ENCODE measurements at regions not wholly inside any gene's neighbourhood (a gene's known extent, or its start where the extent isn't known, plus 50 kb on each side); places are given as distances from the start of the nearest gene placed in this dataset.

DNA sequence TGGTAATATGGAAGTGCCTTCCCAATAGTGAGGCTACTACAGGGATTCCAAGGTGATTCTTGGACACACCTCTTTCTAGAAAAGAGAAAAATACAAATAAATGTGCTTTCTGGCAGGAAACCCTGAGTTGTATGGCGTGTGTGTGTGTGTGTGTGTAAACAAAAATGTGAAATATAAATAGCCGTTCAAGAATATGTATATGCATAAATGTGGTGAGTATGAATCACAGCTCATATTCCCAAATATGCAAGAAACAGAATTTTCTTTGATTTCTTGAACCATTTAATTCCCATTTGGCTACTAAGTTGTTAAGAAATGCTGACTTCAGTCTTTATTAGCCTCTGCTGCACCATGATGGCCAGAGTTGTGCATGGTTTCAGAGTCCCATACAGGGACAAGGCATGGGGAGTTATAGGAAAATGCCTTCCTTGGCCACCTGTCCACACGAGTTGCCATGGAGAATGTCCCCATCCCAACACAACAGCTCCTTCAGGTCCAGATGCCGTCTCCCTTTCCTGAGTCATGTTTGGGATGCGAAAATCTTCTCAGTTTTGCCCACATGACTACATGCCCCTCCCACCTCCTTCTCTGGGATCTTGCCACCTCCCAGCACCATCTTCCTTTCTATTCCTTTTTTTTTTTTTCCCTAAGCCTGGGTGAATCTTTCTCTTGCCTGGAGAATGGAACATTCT, 312.4 kb upstream of the ECI2 start:
- H3K27ac ChIP-seq, result no peak overlapping the region
- peaks cover 3 to 8% of the 10 kb centered on the region in 2 donors for H3K9me3 ChIP-seq
- in situ Hi-C loops (cut with MboI; ENCODE audit: low pct_ligation_motif_present in 1 of 4, low pct_unique_long_range_greater_than_20kb in 1 of 4, low sequenced_read_pairs in 3 of 4) (no loop called here), intact Hi-C loops (cut with DNase I; ENCODE audit: low total_unique reads) (no loop called here)
- H3K4me3 ChIP-seq, result no peak overlapping the region
- H3K36me3 ChIP-seq, result no peaks in the 10 kb centered on the region
- H3K27me3 ChIP-seq, result no peaks in the 10 kb centered on the region
- no peaks in the 10 kb centered on the region for H3K4me1 ChIP-seq
- 44 to 71% methylated on average over 2 to 5 of the region's 5 CpGs for WGBS, 2 donors (ENCODE audit: low coverage in 1 of 2)
- DNase-seq, result no peak
- TF ChIP-seq, protein P1, sequence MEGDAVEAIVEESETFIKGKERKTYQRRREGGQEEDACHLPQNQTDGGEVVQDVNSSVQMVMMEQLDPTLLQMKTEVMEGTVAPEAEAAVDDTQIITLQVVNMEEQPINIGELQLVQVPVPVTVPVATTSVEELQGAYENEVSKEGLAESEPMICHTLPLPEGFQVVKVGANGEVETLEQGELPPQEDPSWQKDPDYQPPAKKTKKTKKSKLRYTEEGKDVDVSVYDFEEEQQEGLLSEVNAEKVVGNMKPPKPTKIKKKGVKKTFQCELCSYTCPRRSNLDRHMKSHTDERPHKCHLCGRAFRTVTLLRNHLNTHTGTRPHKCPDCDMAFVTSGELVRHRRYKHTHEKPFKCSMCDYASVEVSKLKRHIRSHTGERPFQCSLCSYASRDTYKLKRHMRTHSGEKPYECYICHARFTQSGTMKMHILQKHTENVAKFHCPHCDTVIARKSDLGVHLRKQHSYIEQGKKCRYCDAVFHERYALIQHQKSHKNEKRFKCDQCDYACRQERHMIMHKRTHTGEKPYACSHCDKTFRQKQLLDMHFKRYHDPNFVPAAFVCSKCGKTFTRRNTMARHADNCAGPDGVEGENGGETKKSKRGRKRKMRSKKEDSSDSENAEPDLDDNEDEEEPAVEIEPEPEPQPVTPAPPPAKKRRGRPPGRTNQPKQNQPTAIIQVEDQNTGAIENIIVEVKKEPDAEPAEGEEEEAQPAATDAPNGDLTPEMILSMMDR (IDR thresholded peaks at IDR 0.05), result no peak
- TF ChIP-seq EP300 (IDR thresholded peaks at IDR 0.05; ENCODE audit: low read depth), result no peak
- TF ChIP-seq POLR2A (IDR thresholded peaks at IDR 0.05), result no peak
- TF ChIP-seq POLR2AphosphoS5 (IDR thresholded peaks at IDR 0.05), result no peak

GRCh38 chr6:4446982-4447381, 311.6 kb upstream of the ECI2 start:
- TF ChIP-seq POLR2A (IDR thresholded peaks at IDR 0.05) (no peak), POLR2AphosphoS5 (IDR thresholded peaks at IDR 0.05) (no peak), EP300 (IDR thresholded peaks at IDR 0.05; ENCODE audit: low read depth) (no peak)
- TF ChIP-seq, protein P1 (IDR thresholded peaks at IDR 0.05), result no peak
- H3K27me3 ChIP-seq, result no peaks in the 10 kb centered on the region
- H3K4me1 ChIP-seq, result no peaks in the 10 kb centered on the region
- no peak overlapping the region for H3K4me3 ChIP-seq
- in situ Hi-C loops (cut with MboI; ENCODE audit: low pct_ligation_motif_present in 1 of 4, low pct_unique_long_range_greater_than_20kb in 1 of 4, low sequenced_read_pairs in 3 of 4), result no loop called here
- 61 to 73% methylated on average over 5 to 8 of the region's 8 CpGs for WGBS, 2 donors (ENCODE audit: low coverage in 1 of 2)
- no peaks in the 10 kb centered on the region for H3K36me3 ChIP-seq
- H3K9me3 ChIP-seq, result peaks cover 0 to 8% of the 10 kb centered on the region in 2 donors
- intact Hi-C loops (cut with DNase I; ENCODE audit: low total_unique reads), result no loop called here
- DNase-seq, result no peak
- H3K27ac ChIP-seq, result no peak overlapping the region

DNA sequence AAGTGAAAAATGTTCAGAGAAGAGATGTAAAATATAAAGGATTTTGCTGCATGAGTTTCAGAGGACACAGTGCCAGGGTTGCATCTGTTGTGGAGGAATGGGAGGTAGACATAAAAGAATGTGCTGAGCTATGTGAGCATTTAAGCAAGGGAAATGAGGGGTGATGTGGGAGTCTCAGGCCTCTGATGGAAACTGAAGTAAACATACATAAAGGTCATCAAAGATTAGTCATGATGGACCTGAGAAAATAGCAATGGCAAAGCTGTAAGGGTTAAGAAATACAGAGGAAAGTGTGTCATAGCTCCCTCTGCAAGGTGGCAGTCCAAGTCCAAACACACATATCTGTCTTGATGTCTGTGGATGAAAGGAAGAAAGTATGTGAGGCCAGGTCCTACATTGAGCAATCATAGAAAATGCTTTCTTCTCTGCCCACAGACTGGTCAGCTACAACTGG, 306.6 kb upstream of the ECI2 start:
- H3K27ac ChIP-seq, result no peak overlapping the region
- no peaks in the 10 kb centered on the region for H3K36me3 ChIP-seq
- no peak overlapping the region for H3K4me3 ChIP-seq
- in situ Hi-C loops (cut with MboI; ENCODE audit: low pct_ligation_motif_present in 1 of 4, low pct_unique_long_range_greater_than_20kb in 1 of 4, low sequenced_read_pairs in 3 of 4), result no loop called here
- H3K4me1 ChIP-seq, result no peaks in the 10 kb centered on the region
- H3K27me3 ChIP-seq, result no peaks in the 10 kb centered on the region
- TF ChIP-seq EP300 (IDR thresholded peaks at IDR 0.05; ENCODE audit: low read depth), result no peak
- TF ChIP-seq POLR2A (IDR thresholded peaks at IDR 0.05), result no peak
- TF ChIP-seq POLR2AphosphoS5 (IDR thresholded peaks at IDR 0.05), result no peak
- TF ChIP-seq, protein P1 (IDR thresholded peaks at IDR 0.05), result no peak
- no peak for DNase-seq
- intact Hi-C loops (cut with DNase I; ENCODE audit: low total_unique reads), result no loop called here
- H3K9me3 ChIP-seq, result no peaks in the 10 kb centered on the region

- TF ChIP-seq POLR2AphosphoS5 (IDR thresholded peaks at IDR 0.05), result no peak
- TF ChIP-seq POLR2A (IDR thresholded peaks at IDR 0.05), result no peak
- no peak for TF ChIP-seq EP300 (IDR thresholded peaks at IDR 0.05; ENCODE audit: low read depth)
- TF ChIP-seq, protein P1 (IDR thresholded peaks at IDR 0.05), result no peak
- WGBS, 2 donors (ENCODE audit: low coverage in 1 of 2), result 18 to 22% methylated on average over 2 of the region's 2 CpGs
- Histone ChIP-seq H3K36me3 (no peaks in the 10 kb centered on the region), H3K27me3 (no peaks in the 10 kb centered on the region), H3K27ac (no peak overlapping the region), H3K9me3 (no peaks in the 10 kb centered on the region), H3K4me1 (no peaks in the 10 kb centered on the region), H3K4me3 (no peak overlapping the region)
- DNase-seq, result no peak
- in situ Hi-C loops (cut with MboI; ENCODE audit: low pct_ligation_motif_present in 1 of 4, low pct_unique_long_range_greater_than_20kb in 1 of 4, low sequenced_read_pairs in 3 of 4), result no loop called here
- intact Hi-C loops (cut with DNase I; ENCODE audit: low total_unique reads), result no loop called here
These were observed 303.8 kb upstream of the ECI2 start for GRCh38 chr6:4439159-4439558.

Data from transverse colon (tissue), 4 donors.